NCI-H2227 treated with DMSO at 0.1 percent for 48 hours (cell line): ENCODE measurements at regions not wholly inside any gene's neighbourhood (a gene's known extent, or its start where the extent isn't known, plus 50 kb on each side); places are given as distances from the start of the nearest gene placed in this dataset.
"Not testable (repeated sequence)": the region's sequence is repeated elsewhere in the genome, so short reads cannot be mapped to it uniquely, and the experiment has no call there.

ENCODE experiments used
- DNase-seq: peaks from one replicate; lab custom pipeline; 2025; lab: John Stamatoyannopoulos, UW

DNA sequence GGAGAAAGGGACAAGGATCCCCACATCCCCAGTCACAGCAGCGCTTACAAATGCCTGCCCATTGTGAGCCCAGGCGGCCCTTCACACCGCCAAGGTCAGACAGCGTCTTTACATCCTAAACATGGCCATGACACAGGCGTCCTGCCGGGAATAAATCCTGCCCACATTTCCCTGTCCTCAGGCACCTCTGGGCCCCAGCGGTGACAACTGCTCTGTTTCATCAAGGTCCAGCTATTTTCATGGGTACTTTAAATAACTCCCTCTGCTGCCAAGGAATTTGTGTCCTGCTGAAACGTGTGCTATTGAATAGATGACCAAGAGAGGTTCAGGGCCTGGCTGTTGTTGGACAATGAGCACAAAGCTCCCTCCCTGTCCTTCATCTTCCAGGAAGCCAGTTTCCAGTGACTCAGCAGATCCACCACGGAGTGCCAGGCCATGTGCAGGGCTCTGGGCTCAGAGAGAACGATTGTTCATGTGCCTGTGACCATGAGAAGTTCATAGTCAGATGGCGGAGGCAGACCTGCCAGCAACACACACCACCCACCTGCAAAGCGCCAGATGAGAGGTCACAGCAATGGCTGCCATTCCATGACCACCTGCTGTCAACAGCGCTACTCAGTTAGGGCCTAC, 195.8 kb downstream of the MATN1 start:
- no peak for DNase-seq

DNA sequence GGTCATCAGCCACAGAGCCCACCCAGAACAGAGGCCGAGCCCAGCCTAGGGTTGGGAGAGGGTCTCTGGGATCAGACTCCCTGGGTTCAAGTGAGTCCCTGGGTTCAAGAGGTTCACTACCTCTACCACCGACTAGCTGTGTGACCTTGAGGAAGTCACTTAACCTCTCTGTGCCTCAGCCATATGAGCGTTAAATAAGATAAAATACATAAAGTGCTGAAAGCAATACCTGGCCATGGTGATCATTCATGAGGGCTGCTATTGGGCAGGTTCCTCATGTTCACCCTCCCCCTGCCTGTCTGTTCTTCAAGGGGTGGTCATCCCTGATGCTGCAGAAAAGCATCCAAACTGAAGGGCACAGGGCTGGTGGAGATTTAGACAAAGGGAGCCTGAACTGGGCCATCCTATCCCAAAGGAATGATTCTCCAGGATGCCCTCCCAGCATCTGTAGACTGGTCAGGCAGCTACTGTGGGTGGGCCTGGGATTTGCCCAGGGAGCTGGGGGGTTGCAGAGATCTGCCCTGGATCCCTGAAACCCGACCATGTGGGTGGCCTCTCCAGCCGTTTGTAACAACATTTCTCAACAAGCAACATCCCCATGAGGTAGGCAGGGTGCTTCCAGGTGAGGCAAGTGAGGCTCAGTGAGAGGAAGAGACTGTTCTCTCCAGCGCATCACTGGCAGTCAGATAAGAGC, 196.6 kb downstream of the MATN1 start:
- DNase-seq, result no peak

DNA sequence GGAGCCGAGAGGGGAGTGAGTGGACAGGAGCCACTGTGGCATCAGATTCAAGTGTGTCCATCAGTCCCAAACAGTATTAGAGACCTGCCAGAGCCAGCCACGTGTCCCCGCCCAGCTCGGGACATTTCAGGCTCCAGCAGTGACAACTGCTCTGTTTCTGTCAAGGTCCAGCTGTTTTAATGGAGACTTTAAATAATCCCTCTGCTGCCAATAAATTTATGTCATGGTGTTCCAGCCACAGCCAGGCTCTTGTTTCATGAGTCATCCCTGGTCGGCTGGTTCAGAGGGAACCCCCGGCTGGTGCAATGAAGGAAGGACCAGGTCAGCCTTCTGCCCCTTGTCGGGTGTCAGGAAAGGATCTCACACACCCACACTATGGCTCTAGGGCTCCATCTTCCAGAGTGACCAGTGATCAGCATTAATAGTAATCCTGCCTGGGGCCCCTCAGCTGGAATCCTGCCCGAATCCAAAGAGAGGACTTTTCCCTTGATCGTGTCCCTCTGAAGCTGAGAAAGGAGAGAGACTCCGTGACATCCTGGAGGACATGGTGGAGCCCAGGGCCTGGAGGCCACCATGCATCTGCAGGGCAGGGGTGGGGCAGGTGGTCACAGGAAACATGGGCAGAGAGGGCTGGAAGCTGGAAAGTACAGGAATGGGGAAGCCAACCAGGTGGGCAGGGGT, 197.3 kb downstream of the MATN1 start:
- no peak for DNase-seq

DNA sequence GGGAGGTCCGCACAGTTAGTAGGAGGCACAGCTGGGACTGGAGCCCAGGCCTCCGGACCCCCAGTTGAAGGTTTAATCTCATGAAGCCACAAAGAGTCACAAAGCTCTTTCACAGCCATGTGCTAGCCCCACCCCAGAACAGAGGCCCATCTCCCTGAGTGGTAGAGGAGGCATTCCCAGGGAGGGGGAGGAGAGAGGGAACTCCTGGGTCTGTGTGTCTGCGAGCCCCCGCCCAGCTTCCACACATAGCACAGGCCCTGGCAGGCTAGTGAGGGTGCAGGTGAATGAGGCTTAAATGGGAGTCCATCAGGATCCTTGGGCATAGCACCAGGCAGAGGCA, 197.8 kb downstream of the MATN1 start:
- DNase-seq, result no peak

GRCh38 chr1:30524840-30525617, 198.4 kb downstream of the MATN1 start:
- no peak for DNase-seq

- DNase-seq, result not testable (repeated sequence)
Measured at GRCh38 chr1:30524025-30524555, 199.3 kb downstream of the MATN1 start.

DNA sequence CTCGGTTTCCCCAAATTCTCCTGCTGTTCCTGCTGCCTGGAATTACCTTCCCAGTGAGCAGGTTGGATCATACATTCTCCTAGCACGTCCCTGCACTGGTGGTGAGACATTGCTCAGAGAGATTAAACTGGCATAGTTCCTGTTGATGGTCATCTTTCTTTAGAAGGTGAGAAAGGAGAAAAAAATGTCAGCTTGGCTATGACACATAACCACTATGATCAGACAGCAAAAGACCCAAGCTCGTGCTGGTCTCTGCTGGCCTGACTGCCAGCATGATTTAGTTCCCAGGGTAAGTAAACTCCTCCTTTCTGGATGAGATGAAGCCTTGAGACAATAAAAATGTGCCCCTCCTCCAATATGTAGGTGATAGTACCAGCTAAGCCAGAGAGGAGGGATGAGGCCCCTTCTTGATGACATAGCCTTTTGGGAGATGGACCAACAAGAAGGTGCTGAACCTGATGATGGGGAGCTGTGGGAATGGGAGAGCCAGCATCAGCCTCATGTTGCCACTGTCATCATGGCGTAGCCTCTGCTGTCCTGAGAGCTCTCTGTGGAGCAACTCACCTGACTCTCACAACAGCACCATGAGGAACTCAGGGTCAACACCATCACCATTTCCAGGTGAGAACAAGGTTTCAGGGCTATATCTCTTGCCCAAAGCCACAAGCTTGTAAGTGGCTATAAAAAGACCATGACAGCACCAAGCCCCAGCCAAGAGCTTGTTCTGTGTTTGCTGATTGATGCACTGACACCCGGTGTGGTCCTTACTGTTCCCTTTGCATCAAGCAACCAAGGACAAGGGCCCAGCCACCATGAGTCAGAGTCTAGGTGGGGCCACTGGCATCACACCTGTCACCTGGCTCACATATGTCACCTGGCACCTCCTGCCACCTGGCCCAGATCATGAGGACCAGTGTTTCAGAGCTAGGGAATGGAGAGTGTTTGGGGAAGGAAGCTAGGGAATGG, 200.0 kb downstream of the MATN1 start:
- no peak for DNase-seq

DNA sequence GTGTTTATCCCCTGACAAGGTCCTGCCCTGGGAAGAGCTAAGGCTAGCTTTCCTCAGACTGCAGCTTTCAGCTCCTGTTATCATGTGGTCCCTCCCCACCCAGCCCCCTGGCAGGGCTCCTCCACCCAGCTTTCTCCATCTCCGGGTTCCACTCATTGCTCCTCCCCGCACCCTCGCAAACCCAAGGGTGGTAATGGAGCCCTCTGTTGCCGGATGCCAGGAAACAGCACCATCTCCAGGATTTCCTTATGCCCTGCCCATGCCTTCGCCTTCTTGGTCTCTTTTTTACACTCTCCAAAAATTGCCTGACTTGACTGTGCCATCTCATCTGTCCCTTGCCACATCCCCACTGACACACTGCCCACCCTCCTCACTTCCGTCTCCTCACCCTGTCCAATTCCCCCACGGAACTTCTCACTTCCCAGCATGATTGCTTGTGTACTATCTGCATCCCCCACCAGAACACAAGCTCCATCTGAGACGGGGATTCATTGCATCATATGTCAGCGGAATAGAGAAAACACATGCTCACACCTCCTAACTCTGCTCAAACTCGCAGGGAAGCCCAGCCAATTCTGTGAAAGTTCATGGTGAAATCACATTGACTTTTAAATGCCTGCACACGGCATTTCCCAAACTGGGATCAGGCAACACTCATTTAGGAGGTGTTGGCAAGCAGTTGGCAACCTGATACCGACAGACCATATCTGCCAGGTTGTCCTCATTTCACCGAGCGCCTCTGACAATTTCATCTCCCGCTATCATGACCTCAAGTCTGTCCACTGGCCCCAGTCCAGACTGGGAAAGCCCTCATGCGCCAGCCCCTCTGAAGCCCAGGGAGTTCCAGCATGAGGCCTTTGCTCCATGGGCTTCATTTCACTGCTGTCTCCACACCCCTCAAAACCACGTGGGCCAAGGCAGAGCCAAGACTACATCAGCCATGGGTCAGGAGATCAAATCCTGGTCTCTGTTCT, 201.1 kb downstream of the MATN1 start:
- no peak for DNase-seq

- DNase-seq, result no peak
Measured at GRCh38 chr1:30521261-30521865, 202.0 kb downstream of the MATN1 start.

DNA sequence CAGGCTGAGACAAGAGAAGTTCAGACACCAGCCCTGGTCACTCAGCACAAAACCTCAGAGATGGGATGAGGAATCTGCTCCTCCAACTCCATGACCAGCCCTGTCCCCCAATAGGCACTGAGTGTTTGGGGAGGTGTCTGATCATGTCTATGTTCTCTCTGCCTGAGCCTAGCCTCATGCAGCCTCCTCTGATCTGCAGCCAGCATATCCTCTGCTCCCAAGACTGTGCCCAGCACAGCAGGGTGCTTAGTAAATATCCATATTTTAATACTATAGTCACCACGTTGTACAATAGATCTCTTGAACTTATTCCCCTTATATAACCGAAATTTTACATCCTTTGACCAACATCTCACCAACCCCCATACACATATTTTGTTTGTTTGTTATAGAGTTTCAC, 202.9 kb downstream of the MATN1 start:
- DNase-seq, result no peak

DNA sequence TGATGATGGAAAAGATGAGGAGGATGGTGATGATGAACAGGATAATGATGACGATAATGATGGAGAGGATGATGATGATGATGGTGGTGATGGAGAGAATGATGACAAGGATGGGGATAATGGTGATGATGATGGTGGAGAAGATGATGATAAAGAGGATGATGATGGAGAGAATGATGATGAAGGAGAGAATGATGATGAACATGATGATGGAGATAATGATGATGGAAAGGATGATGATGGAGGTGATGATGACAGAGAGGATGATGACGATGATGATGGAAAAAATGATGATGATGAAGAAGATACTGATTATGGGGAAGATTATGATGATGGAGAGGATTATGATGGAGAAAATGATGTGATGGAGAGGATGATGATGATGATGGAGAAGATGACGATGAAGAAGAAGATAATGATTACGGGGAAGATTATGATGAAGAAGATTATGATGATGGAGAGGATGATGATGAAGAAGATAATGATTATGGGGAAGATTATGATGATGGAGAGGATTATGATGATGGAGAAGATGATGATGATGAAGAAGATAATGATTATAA, 204.1 kb downstream of the MATN1 start:
- DNase-seq, result no peak

- DNase-seq, result no peak
Measured at GRCh38 chr1:30518696-30519095, 204.7 kb downstream of the MATN1 start.

- no peak for DNase-seq
Measured at GRCh38 chr1:30518186-30518585, 205.2 kb downstream of the MATN1 start.

DNA sequence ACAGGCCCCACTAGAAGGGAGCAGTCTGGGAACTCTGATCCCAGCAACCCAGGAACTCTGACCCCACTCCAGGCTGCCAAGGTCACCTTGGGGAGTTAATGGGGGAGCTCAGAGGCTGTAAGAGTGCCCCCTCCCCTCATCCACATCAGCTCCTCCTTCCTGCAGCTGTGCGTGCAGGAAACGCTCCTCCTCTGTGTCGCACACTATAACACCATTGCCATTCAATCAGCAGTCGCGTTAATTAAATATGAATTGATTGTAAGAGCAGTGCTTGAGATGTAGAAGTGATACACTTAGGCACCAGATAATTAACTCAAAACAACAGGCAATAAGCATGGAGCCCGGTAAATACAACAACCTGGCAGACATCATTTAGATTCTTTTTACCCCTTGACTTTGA, 205.7 kb downstream of the MATN1 start:
- not testable (repeated sequence) for DNase-seq

DNA sequence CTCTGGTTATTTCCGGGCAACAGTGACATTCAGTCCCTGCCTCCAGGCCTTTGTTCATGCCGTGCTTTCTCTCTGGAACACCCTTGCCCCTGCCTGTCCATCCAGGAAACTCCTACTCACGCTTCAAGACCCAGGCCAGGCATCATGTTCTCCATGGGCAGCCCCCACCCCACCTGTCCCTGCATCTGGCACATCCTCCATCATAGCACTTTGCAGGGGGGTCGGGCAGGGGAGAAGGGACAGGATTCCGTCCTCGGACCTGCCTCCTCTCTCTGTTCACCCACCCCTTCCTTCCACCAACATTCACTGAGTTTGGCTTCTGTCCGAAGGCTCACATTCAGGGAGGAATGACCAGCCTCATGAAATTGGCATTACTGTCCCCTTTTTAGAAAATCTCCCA, 206.1 kb downstream of the MATN1 start:
- DNase-seq, result not testable (repeated sequence)

DNA sequence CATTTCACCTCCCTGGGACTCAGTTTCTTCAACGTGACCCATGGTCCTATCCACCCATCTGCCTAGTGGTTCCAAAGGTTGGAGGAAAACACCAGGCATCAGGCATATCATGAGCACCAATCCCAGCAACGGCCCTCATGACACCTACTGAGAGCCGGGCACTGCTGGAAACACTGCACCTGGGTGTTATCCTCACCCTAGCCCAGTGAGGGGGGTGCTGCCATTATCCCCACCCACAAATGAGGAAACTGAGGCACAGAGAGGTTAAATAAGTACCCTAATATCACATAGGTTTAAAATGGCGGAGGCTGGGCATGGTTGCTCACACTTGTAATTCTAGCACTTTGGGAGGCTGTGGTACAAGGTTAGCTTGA, 206.9 kb downstream of the MATN1 start:
- no peak for DNase-seq

DNA sequence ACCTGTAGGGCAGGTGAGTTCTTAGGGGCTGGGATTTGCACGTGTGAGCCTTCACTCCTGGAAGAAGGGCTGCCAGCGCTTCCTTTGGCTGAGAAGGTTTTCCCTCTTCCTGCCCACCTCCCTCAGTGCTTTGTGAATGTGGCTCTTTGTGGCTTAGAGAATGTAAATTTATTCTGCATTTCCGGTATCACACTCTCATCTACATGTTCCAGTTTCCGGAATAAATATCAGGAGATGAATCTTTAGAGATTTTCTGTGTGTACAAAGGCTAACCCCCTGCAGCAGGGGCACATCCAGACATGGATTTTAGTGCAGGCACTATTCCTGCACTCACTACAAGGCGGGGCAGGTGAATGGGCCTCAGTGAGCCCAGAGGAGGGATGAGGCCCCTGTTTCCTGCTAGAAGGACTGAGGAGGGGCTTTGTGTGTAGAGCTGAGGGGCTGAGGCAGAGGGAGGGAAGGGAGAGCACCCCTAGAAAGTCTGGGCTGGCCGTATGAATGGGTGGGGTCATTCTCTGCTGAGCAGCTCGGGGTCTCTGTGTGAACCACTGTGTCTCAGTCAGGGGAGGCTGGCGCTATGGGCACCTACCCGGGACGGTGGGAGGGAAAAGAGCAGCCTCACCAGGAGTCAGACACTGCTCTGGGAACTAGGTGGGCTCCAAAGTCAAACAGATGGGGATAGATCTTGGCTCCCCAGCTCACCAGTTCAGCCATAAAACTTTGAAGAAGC, 207.5 kb downstream of the MATN1 start:
- no peak for DNase-seq

DNA sequence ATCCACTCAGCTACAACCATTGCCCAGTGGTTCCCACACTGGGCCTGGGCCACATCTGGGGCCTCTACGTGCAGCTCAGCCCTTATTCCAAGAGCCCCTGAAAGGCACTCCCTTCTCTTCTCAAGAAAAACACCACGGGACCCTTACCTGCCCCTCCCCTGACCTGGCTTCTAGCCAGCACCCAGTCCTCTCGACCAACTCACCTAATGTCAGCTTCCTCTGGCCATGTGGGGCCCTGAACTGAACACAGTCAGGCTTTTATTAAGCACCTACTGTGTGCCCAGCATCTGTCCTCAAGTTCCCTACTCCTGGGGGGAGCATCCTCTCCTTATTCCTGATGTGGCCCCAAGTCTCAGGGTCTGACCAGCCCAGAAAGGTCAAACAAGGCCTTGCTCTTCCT, 208.4 kb downstream of the MATN1 start:
- no peak for DNase-seq
